ENCODE measurements at regions not wholly inside any gene's neighbourhood (a gene's known extent, or its start where the extent isn't known, plus 50 kb on each side); places are given as distances from the start of the nearest gene placed in this dataset.
A peak's percentile ranks its signal among the peaks of the same experiment; 100 is the strongest.

DNA sequence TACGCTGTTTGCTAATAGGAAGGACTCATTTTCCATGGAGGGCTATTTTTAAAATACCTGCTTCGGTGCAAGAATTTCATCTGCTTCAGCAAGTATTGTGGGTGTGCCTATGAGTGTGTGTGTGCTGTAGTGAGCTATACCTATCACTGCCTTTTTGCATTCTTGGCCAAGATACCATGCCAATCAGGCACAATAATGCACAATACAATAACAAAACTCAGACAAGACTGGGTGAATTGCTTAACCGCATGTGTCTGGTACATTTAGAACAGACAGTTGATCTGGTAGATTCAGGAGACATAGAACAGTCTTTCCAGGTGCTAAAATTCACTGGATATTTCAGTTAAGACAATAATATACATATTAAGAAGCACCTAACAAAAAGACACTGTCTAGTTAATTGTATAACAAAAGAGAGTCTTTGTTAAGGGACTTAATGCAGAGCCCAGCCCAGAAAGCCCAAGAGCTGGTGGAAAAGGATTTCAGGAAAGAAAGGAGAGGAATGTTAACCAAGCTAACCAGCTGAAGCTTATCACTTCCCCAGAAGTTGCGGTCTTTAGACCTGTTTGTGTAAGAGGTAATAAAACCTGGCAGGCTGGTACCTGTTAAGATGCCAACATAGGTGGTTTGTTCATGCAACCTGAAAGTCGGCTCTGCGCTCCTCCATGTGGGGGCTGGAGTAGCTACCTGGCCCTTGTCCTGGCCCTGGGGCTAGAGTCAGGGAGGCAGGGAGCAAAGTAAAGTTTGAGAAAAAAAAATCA, 153.3 kb upstream of the RBMS1 start:
- no peaks in the 10 kb centered on the region for H3K9me1 ChIP-seq (ENCODE audit: control insufficient read depth, extremely low read depth, insufficient read depth, low read length)
- peak; percentile 80 for DNase-seq (ENCODE audit: low read depth, low spot score)
- H3K27ac ChIP-seq (ENCODE audit: control insufficient read depth, insufficient read depth, low read length), result peak overlapping the region; percentile 82
- TF ChIP-seq, protein P1, sequence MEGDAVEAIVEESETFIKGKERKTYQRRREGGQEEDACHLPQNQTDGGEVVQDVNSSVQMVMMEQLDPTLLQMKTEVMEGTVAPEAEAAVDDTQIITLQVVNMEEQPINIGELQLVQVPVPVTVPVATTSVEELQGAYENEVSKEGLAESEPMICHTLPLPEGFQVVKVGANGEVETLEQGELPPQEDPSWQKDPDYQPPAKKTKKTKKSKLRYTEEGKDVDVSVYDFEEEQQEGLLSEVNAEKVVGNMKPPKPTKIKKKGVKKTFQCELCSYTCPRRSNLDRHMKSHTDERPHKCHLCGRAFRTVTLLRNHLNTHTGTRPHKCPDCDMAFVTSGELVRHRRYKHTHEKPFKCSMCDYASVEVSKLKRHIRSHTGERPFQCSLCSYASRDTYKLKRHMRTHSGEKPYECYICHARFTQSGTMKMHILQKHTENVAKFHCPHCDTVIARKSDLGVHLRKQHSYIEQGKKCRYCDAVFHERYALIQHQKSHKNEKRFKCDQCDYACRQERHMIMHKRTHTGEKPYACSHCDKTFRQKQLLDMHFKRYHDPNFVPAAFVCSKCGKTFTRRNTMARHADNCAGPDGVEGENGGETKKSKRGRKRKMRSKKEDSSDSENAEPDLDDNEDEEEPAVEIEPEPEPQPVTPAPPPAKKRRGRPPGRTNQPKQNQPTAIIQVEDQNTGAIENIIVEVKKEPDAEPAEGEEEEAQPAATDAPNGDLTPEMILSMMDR (optimal IDR thresholded peaks at IDR 0.05 in 1 of 3, IDR thresholded peaks at IDR 0.05 in 1 of 3, conservative IDR thresholded peaks at IDR 0.05 in 1 of 3; ENCODE audit: extremely low read depth in 1 of 3, insufficient read depth in 2 of 3, low read length in 3 of 3), result peak in 2 of 3 experiments; percentile 15 to 25
- TF ChIP-seq EZH2 (IDR thresholded peaks at IDR 0.05; ENCODE audit: low read length), result no peak
- peak overlapping the region; percentile 51 for H3K9ac ChIP-seq (ENCODE audit: control insufficient read depth, extremely low read depth, insufficient read depth, low read length)
- no peaks in the 10 kb centered on the region for H3K79me2 ChIP-seq (ENCODE audit: control insufficient read depth, insufficient read depth, low read length)
- FAIRE-seq, result peak; percentile 94
- peak overlapping the region; percentile 68 for H3K4me2 ChIP-seq (ENCODE audit: control insufficient read depth, extremely low read depth, insufficient read depth, low read depth, low read length)
- peak overlapping the region; percentile 8 to 46 (median 36) for H3K4me3 ChIP-seq (ENCODE audit: control insufficient read depth in 2 of 3, extremely low read depth in 1 of 3, insufficient read depth in 2 of 3, low read depth in 1 of 3, low read length in 3 of 3)
- no peak overlapping the region for H2AFZ ChIP-seq (ENCODE audit: control insufficient read depth, low read length)
- H3K36me3 ChIP-seq (ENCODE audit: control insufficient read depth in 2 of 2, extremely low read depth in 1 of 2, insufficient read depth in 2 of 2, low read length in 2 of 2), result no peaks in the 10 kb centered on the region
- no peaks in the 10 kb centered on the region for H3K27me3 ChIP-seq (ENCODE audit: control insufficient read depth, extremely low read depth, insufficient read depth, low read length)
- H3K9me3 ChIP-seq (ENCODE audit: control insufficient read depth, low read depth, low read length), result no peaks in the 10 kb centered on the region
- dilution Hi-C loops (cut with MboI; ENCODE audit: extremely low pct_ligation_motif_present, low sequenced_read_pairs), result no loop called here
- peaks cover 58% of the 10 kb centered on the region for H3K4me1 ChIP-seq (ENCODE audit: control insufficient read depth, extremely low read depth, insufficient read depth, low read length)
- no peaks in the 10 kb centered on the region for H4K20me1 ChIP-seq (ENCODE audit: control insufficient read depth, extremely low read depth, insufficient read depth, low read length)

DNA sequence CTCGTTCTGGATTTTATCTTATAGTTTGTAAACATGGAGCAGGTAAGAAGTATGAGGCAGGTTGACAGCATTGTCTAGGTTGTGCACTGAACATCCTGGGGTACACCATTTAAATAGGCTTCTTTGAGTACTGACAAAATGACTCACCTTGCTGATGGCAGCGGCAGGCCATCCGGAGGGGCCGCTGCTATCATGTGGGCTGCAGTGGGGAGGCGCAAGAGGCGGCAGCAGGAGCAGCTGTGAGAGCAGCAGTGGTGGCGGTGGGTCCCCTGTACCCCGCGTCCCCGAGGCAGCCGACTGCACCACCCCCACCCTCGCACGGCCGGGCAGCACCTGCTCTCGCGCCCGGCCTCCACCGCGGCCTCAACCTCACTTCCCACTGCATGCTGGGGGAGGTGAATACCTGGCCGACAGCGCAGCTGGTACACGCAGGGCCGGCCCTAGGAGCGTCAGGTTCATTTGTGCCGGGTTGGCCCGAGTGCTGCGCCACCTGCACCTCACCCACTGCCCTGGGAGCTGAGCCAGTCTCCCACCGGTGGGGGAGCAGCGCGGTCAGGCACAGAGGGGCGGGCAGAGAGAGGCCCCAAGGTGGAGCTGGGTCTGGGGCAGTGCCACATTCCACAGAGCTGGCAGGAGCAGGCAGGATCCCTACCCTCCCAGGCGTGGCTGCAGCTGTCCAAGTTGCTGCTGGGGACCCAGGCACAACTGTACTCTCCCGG, 154.5 kb upstream of the RBMS1 start:
- DNase-seq (ENCODE audit: low read depth, low spot score) (no peak), FAIRE-seq (peak; percentile 46)
- peak overlapping the region; percentile 51 for H3K9ac ChIP-seq (ENCODE audit: control insufficient read depth, extremely low read depth, insufficient read depth, low read length)
- no peaks in the 10 kb centered on the region for H3K9me1 ChIP-seq (ENCODE audit: control insufficient read depth, extremely low read depth, insufficient read depth, low read length)
- H2AFZ ChIP-seq (ENCODE audit: control insufficient read depth, low read length), result peak overlapping the region; percentile 73
- H3K4me2 ChIP-seq (ENCODE audit: control insufficient read depth, extremely low read depth, insufficient read depth, low read depth, low read length), result peak overlapping the region; percentile 68
- peak overlapping the region; percentile 82 for H3K27ac ChIP-seq (ENCODE audit: control insufficient read depth, insufficient read depth, low read length)
- no peaks in the 10 kb centered on the region for H3K27me3 ChIP-seq (ENCODE audit: control insufficient read depth, extremely low read depth, insufficient read depth, low read length)
- no peaks in the 10 kb centered on the region for H4K20me1 ChIP-seq (ENCODE audit: control insufficient read depth, extremely low read depth, insufficient read depth, low read length)
- dilution Hi-C loops (cut with MboI; ENCODE audit: extremely low pct_ligation_motif_present, low sequenced_read_pairs), result no loop called here
- H3K79me2 ChIP-seq (ENCODE audit: control insufficient read depth, insufficient read depth, low read length), result no peaks in the 10 kb centered on the region
- no peaks in the 10 kb centered on the region for H3K36me3 ChIP-seq (ENCODE audit: control insufficient read depth in 2 of 2, extremely low read depth in 1 of 2, insufficient read depth in 2 of 2, low read length in 2 of 2)
- no peaks in the 10 kb centered on the region for H3K9me3 ChIP-seq (ENCODE audit: control insufficient read depth, low read depth, low read length)
- no peak for TF ChIP-seq EZH2 (IDR thresholded peaks at IDR 0.05; ENCODE audit: low read length)
- TF ChIP-seq, protein P1 (optimal IDR thresholded peaks at IDR 0.05 in 1 of 3, IDR thresholded peaks at IDR 0.05 in 1 of 3, conservative IDR thresholded peaks at IDR 0.05 in 1 of 3; ENCODE audit: extremely low read depth in 1 of 3, insufficient read depth in 2 of 3, low read length in 3 of 3), result peak in 1 of 3 experiments; percentile 39
- peak overlapping the region; percentile 31 to 46 (median 36) for H3K4me3 ChIP-seq (ENCODE audit: control insufficient read depth in 2 of 3, extremely low read depth in 1 of 3, insufficient read depth in 2 of 3, low read depth in 1 of 3, low read length in 3 of 3)
- H3K4me1 ChIP-seq (ENCODE audit: control insufficient read depth, extremely low read depth, insufficient read depth, low read length), result peaks cover 66% of the 10 kb centered on the region

All from keratinocyte (primary cell).